Stomach (tissue), 8 donors: ENCODE measurements at regions not wholly inside any gene's neighbourhood (a gene's known extent, or its start where the extent isn't known, plus 50 kb on each side); places are given as distances from the start of the nearest gene placed in this dataset.

ENCODE experiments used
- DNase-seq, 2 donors: peaks; one replicate each; pipeline versions ENCODE4 v3.0.0 to v3.0.0-alpha.2; 2013 to 2019
- H3K27ac ChIP-seq, 5 donors: fragments of 200-600 bp in 4 of 5; sonication (generic) in 4 of 5; one replicate each; pipeline ENCODE4 v1.5.1; 2013 to 2019; ENCODE audit warnings: mild to moderate bottlenecking in 1 of 5, moderate library complexity in 1 of 5
- H3K27me3 ChIP-seq, 3 donors: fragments of 200-600 bp; sonication (generic); one replicate each; pipeline ENCODE4 v1.5.1; 2017 to 2019; ENCODE audit warnings: mixed run types in 1 of 3
- H3K36me3 ChIP-seq, 4 donors: fragments of 200-600 bp; sonication (generic); 1 replicate in 3 of 4; 2 replicates in 1 of 4; pipeline ENCODE4 v1.5.1; 2016 to 2019
- H3K4me1 ChIP-seq, 4 donors: fragments of 200-600 bp; sonication (generic); one replicate each; pipeline ENCODE4 v1.5.1; 2016 to 2019
- H3K4me3 ChIP-seq, 4 donors: fragments of 200-600 bp; sonication (generic) in 3 of 4; one replicate each; pipeline ENCODE4 v1.5.1; 2016 to 2019; ENCODE audit warnings: mild to moderate bottlenecking in 1 of 4
- H3K9me3 ChIP-seq, 4 donors: fragments of 200-600 bp; sonication (generic); one replicate each; pipeline ENCODE4 v1.5.1; 2016 to 2019
- EP300 ChIP-seq: sonication (generic); formaldehyde crosslinking; IDR thresholded peaks from one replicate; pipeline ENCODE4 v1.6.1; 2017; ENCODE audit warnings: antibody characterized with exemption
- POLR2A ChIP-seq, 4 donors: fragments of 450-650 bp; IDR thresholded peaks; one replicate each; pipeline ENCODE4 v1.6.1; 2016; ENCODE audit warnings: antibody characterized with exemption in 4 of 4, control low read depth in 2 of 4, mild to moderate bottlenecking in 1 of 4, moderate library complexity in 1 of 4
- POLR2AphosphoS5 ChIP-seq, 3 donors: sonication (generic); formaldehyde crosslinking; IDR thresholded peaks; one replicate each; pipeline ENCODE4 v1.6.1; 2016; ENCODE audit warnings: antibody characterized with exemption in 3 of 3
- WGBS, 5 donors: extraction: QIAGEN DNeasy Blood & Tissue Kit in 3 of 5; methylation state at CpG; one replicate each; pipeline versions ENCODE4 v1.1.5 to v1.1.7; 2013 to 2018; 5-methylcytosine and 5-hydroxymethylcytosine counted together
- intact Hi-C: fragments of 100-400 bp; cut with DNase I; formaldehyde crosslinking; loops from one replicate; pipeline ENCODE4 v1.15.1; 2023; ENCODE audit warnings: low total_unique reads
- TF ChIP-seq, protein P1 (sequence below), 7 experiments: fragments of 450-650 bp in 4 of 7; fragments of 200-600 bp in 3 of 7; sonication (generic) in 3 of 7; IDR thresholded peaks; one replicate each; pipeline ENCODE4 v1.5.1; 2016 to 2019; ENCODE audit warnings: antibody characterized with exemption in 7 of 7, control low read depth in 2 of 7, mild to moderate bottlenecking in 1 of 7
- donor health status: healthy with polysubstance abuse.
- donor health status: Bipolar disorder and iron deficiency.
- donor health status: healthy.

- H3K27me3 ChIP-seq, result no peaks in the 10 kb centered on the region
- intact Hi-C loops, result no loop called here
- H3K9me3 ChIP-seq, result no peaks in the 10 kb centered on the region
- no peak for DNase-seq
- TF ChIP-seq POLR2A (IDR thresholded peaks at IDR 0.05) (no peak), EP300 (no peak), POLR2AphosphoS5 (IDR thresholded peaks at IDR 0.05) (no peak)
- TF ChIP-seq, protein P1, sequence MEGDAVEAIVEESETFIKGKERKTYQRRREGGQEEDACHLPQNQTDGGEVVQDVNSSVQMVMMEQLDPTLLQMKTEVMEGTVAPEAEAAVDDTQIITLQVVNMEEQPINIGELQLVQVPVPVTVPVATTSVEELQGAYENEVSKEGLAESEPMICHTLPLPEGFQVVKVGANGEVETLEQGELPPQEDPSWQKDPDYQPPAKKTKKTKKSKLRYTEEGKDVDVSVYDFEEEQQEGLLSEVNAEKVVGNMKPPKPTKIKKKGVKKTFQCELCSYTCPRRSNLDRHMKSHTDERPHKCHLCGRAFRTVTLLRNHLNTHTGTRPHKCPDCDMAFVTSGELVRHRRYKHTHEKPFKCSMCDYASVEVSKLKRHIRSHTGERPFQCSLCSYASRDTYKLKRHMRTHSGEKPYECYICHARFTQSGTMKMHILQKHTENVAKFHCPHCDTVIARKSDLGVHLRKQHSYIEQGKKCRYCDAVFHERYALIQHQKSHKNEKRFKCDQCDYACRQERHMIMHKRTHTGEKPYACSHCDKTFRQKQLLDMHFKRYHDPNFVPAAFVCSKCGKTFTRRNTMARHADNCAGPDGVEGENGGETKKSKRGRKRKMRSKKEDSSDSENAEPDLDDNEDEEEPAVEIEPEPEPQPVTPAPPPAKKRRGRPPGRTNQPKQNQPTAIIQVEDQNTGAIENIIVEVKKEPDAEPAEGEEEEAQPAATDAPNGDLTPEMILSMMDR (IDR thresholded peaks at IDR 0.05), result no peak
- H3K4me1 ChIP-seq, result no peaks in the 10 kb centered on the region
- WGBS, 5 donors, result 38 to 51% (median 50%) methylated on average over 3 of the region's 3 CpGs
- no peak overlapping the region for H3K27ac ChIP-seq
- no peak overlapping the region for H3K4me3 ChIP-seq
- no peaks in the 10 kb centered on the region for H3K36me3 ChIP-seq
Observed at GRCh38 chr18:38420611-38421010, 855.0 kb upstream of the CELF4 start.

- intact Hi-C loops, result no loop called here
- WGBS, 5 donors, result 79 to 100% (median 86%) methylated on average over 2 to 4 of the region's 4 CpGs
- DNase-seq, result no peak
Observed at GRCh38 chr18:38415811-38416210, 850.2 kb upstream of the CELF4 start.

GRCh38 chr18:38413193-38413592 lies 847.6 kb upstream of the CELF4 start:
- 56 to 73% (median 71%) methylated on average over 2 of the region's 2 CpGs for WGBS, 5 donors
- TF ChIP-seq, protein P1 (IDR thresholded peaks at IDR 0.05), result no peak
- TF ChIP-seq EP300 (no peak), POLR2A (IDR thresholded peaks at IDR 0.05) (no peak), POLR2AphosphoS5 (IDR thresholded peaks at IDR 0.05) (no peak)
- DNase-seq, result no peak
- no peak overlapping the region for H3K4me3 ChIP-seq
- peaks cover 0 to 11% (median 5%) of the 10 kb centered on the region in 4 donors for H3K9me3 ChIP-seq
- intact Hi-C loops, result no loop called here
- H3K36me3 ChIP-seq, result no peaks in the 10 kb centered on the region
- H3K27ac ChIP-seq, result no peak overlapping the region
- no peaks in the 10 kb centered on the region for H3K4me1 ChIP-seq
- no peaks in the 10 kb centered on the region for H3K27me3 ChIP-seq

More at GRCh38 chr18:38415811-38416210, 850.2 kb upstream of the CELF4 start:
- Histone ChIP-seq H3K36me3 (no peaks in the 10 kb centered on the region), H3K27ac (no peak overlapping the region), H3K27me3 (no peaks in the 10 kb centered on the region), H3K9me3 (no peaks in the 10 kb centered on the region), H3K4me1 (no peaks in the 10 kb centered on the region), H3K4me3 (no peak overlapping the region)
- TF ChIP-seq POLR2A (IDR thresholded peaks at IDR 0.05), result no peak

DNA sequence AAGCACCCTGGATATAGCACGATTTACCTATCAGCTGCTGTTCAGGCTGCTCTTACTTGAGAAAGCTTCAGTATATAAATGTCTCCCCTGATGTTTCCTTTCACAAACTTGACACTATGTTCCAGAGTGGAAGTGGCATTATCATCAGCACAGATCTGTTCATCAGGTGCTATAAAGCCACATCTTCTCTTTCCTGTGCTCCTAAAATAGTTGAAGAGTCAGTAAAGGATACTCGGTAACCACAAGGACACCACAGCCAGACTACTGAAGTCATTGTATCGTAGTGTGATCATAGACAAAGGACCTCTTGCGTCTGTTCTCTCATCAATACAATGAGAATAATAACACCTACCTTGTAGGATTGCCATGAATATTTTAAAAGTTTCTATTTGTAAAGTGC lies 841.0 kb upstream of the CELF4 start:
- no peaks in the 10 kb centered on the region for H3K27me3 ChIP-seq
- H3K4me3 ChIP-seq, result no peak overlapping the region
- H3K4me1 ChIP-seq, result no peaks in the 10 kb centered on the region
- no peak overlapping the region for H3K27ac ChIP-seq
- intact Hi-C loops, result no loop called here
- no peaks in the 10 kb centered on the region for H3K36me3 ChIP-seq
- WGBS, 5 donors, result 50 to 81% (median 72%) methylated on average over 4 of the region's 4 CpGs
- TF ChIP-seq POLR2A (IDR thresholded peaks at IDR 0.05), result no peak
- H3K9me3 ChIP-seq, result peaks cover 0 to 14% (median 6%) of the 10 kb centered on the region in 4 donors
- DNase-seq, result no peak

GRCh38 chr18:38402509-38402908 lies 836.9 kb upstream of the CELF4 start:
- TF ChIP-seq EP300 (no peak), POLR2AphosphoS5 (IDR thresholded peaks at IDR 0.05) (no peak), POLR2A (IDR thresholded peaks at IDR 0.05) (no peak)
- TF ChIP-seq, protein P1 (IDR thresholded peaks at IDR 0.05), result no peak
- Histone ChIP-seq H3K4me1 (no peaks in the 10 kb centered on the region), H3K36me3 (no peaks in the 10 kb centered on the region), H3K4me3 (no peak overlapping the region), H3K9me3 (peaks cover 0 to 4% (median 0%) of the 10 kb centered on the region in 4 donors), H3K27me3 (no peaks in the 10 kb centered on the region), H3K27ac (no peak overlapping the region)
- DNase-seq, result no peak
- 38 to 60% (median 54%) methylated on average over 3 of the region's 3 CpGs for WGBS, 5 donors
- intact Hi-C loops, result no loop called here
